Prostate gland (tissue), 2 donors: ENCODE measurements at regions not wholly inside any gene's neighbourhood (a gene's known extent, or its start where the extent isn't known, plus 50 kb on each side); places are given as distances from the start of the nearest gene placed in this dataset.

ENCODE experiments used
- DNase-seq: peaks from one replicate; pipeline ENCODE4 v3.0.0-alpha.2; 2019; ENCODE audit warnings: low spot score
- H3K27ac ChIP-seq, 2 donors: fragments of 200-600 bp; sonication (generic); 2 replicates each; pipeline ENCODE4 v1.5.1; 2017 to 2019
- H3K27me3 ChIP-seq: fragments of 200-600 bp; sonication (generic); replicated peaks from 2 replicates; pipeline ENCODE4 v1.5.1; 2019; ENCODE audit not compliant: insufficient read depth
- H3K36me3 ChIP-seq, 2 donors: fragments of 200-600 bp; sonication (generic); 1 replicate in 1 of 2; 2 replicates in 1 of 2; pipeline versions ENCODE4 v1.5.1 to v1.8.1; 2017 to 2019
- H3K4me1 ChIP-seq: fragments of 200-600 bp; sonication (generic); replicated peaks from 2 replicates; pipeline ENCODE4 v1.5.1; 2019
- H3K4me3 ChIP-seq, 2 donors: fragments of 200-600 bp; sonication (generic); 2 replicates each; pipeline ENCODE4 v1.5.1; 2017 to 2019
- H3K9me3 ChIP-seq: fragments of 200-600 bp; sonication (generic); 2 replicates; pipeline ENCODE4 v1.5.1; 2017
- CTCF ChIP-seq, 4 experiments: fragments of 200-600 bp in 2 of 4; fragments of 450-650 bp in 2 of 4; sonication (generic) in 2 of 4; IDR thresholded peaks; 1 replicate in 3 of 4; 2 replicates in 1 of 4; pipeline ENCODE4 v1.5.1; 2016 to 2019; ENCODE audit warnings: antibody characterized with exemption in 4 of 4, mild to moderate bottlenecking in 2 of 4, moderate library complexity in 2 of 4
- POLR2A ChIP-seq: fragments of 450-650 bp; IDR thresholded peaks from one replicate; pipeline ENCODE4 v1.6.1; 2016; ENCODE audit warnings: antibody characterized with exemption, mild to moderate bottlenecking
- POLR2AphosphoS5 ChIP-seq: sonication (generic); formaldehyde crosslinking; IDR thresholded peaks from one replicate; pipeline ENCODE4 v1.6.1; 2017; ENCODE audit warnings: antibody characterized with exemption
- WGBS: methylation state at CpG from one replicate; pipeline ENCODE4 v1.1.5; 2018; 5-methylcytosine and 5-hydroxymethylcytosine counted together
- intact Hi-C: fragments of 100-400 bp; cut with DNase I; formaldehyde crosslinking; loops from one replicate; pipeline ENCODE4 v1.14.2; 2022

DNA sequence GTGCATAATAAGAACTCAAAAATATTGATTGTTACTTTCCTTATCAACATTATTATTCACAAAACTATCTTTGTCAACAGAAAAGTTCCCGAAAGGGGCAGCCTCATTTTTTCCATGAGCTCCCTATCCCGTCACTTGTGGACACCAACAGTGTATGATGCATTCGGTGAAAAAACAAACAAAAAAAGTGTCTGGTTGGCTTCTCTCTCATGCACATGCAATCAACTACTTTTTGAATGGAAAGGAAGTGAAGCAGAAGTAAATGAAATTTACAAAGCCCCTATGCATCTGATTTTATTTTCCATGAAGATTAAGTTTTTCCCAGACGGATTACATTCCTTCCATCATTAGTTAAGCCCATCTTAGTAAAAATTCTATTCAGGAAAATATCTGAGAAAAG is 526.9 kb downstream of the RFC3 start:
- H3K9me3 ChIP-seq = no peaks in the 10 kb centered on the region
- intact Hi-C loops = no loop called here
- TF ChIP-seq CTCF (IDR thresholded peaks at IDR 0.05) (no peak), POLR2A (no peak), POLR2AphosphoS5 (no peak)
- no peak for DNase-seq
- no peak overlapping the region for H3K27ac ChIP-seq
- no peak overlapping the region for H3K4me3 ChIP-seq
- no peaks in the 10 kb centered on the region for H3K27me3 ChIP-seq
- peaks cover 2% of the 10 kb centered on the region for H3K4me1 ChIP-seq
- 90% methylated on average over 4 of the region's 4 CpGs for WGBS
- no peaks in the 10 kb centered on the region for H3K36me3 ChIP-seq

- no peak for TF ChIP-seq POLR2AphosphoS5
- TF ChIP-seq POLR2A = no peak
- no peak overlapping the region for H3K27ac ChIP-seq
- 66% methylated on average over 7 of the region's 7 CpGs for WGBS
- intact Hi-C loops = no loop called here
- H3K4me3 ChIP-seq = no peak overlapping the region
- no peaks in the 10 kb centered on the region for H3K9me3 ChIP-seq
- peaks cover 2% of the 10 kb centered on the region for H3K4me1 ChIP-seq
- no peaks in the 10 kb centered on the region for H3K27me3 ChIP-seq
- no peak for DNase-seq
- no peaks in the 10 kb centered on the region for H3K36me3 ChIP-seq
Observed at GRCh38 chr13:34345258-34345965, 527.5 kb downstream of the RFC3 start.

DNA sequence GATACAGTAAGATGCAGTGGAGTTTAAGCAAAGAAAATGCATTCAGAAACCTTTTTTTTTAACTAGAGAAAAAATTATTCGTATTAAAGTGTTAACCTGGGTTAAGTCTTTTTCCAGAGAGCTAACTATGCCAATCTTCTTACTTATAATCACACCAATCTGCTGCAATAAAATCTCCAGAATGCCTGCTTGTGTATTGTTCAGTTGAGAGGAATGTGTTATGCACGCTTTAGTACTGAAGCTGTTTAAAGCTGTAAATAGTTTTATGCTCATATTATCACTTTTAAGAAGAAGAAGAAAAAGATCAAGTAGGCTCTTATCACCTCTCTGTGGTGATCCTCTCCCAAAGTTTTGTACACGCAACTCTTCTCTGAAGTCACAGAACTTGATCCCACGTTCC is 528.7 kb downstream of the RFC3 start:
- Histone ChIP-seq H3K27me3 (no peaks in the 10 kb centered on the region), H3K27ac (peak overlapping the region in 1 of 2 donors; percentile 68), H3K36me3 (no peaks in the 10 kb centered on the region), H3K9me3 (no peaks in the 10 kb centered on the region), H3K4me1 (peaks cover 2% of the 10 kb centered on the region), H3K4me3 (no peak overlapping the region)
- DNase-seq = no peak
- intact Hi-C loops = no loop called here
- 45% methylated on average over 4 of the region's 4 CpGs for WGBS
- TF ChIP-seq CTCF (IDR thresholded peaks at IDR 0.05) = no peak
- no peak for TF ChIP-seq POLR2AphosphoS5
- no peak for TF ChIP-seq POLR2A

DNA sequence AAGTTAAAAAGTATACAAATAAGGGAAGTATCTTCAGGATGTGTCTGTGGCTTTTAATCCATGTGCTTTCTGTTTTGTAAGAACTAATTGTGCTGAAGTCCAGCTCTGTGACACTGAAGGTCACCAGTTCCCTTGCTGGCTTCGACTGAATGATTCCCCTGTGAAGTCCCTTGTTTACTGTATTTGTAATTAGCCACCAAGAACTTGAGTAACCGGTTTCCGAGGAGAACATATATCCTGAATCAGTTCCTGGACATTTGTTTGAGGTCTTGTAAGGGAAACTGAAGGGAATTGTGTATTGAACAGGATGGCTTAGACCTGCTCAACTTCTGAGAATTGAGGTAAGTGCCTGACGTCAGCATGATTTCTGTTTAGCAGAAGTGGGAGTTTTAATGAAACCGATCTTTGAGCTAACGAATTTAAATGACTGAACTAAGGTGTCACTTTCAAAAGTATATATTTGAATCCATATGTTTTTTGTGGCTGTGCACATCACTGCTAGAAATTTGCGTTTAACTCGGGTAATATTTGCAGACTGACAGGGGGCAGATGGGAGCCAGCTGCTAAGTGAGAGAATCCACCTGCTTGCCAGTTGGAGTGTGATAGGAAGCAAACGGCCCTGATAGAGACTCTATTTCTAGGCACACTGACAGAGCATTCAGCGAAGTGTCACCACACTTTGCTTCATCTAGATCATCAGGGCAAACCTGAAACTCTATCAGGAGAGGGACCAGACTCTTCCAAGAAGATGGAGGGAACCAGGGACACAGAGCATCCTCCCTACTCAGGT is 530.0 kb downstream of the RFC3 start:
- 28% methylated on average over 10 of the region's 10 CpGs for WGBS
- Histone ChIP-seq H3K36me3 (no peaks in the 10 kb centered on the region), H3K4me3 (peak overlapping the region in 1 of 2 donors; percentile 7), H3K27me3 (no peaks in the 10 kb centered on the region), H3K4me1 (peaks cover 2% of the 10 kb centered on the region), H3K9me3 (no peaks in the 10 kb centered on the region), H3K27ac (peak overlapping the region; percentile 65 to 68)
- TF ChIP-seq POLR2A = no peak
- peak; percentile 83 for TF ChIP-seq POLR2AphosphoS5
- DNase-seq = peak; percentile 64
- intact Hi-C loops = no loop called here

DNA sequence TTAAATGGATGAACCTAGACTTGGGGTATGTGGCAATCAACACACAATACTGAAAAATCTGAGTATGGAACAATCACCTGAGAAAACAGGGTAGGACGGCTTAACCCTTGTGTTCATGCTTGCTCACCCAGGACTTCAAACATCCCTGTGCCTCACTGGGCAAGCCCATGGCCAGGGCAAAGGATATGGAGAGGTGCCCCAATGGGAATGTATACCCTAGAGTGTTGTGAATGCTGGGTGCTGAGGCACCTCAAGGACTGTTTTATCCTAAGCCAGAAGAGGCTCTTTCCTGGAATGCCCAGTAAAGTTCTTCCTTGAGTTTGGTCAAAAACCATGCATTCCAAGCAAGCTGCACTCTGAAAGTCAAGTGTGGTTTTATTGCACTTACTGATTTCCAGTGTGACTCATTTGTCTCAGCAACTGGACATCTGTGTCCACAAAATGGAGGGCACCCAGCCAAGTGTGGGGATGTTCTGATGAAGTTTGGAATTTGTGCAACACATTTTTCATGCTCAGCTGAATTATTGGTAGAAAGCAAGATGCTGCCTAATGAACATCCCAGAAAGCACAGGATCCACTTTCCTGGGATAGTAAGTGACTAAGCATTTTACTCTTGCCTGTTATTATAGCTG is 531.3 kb downstream of the RFC3 start:
- 89% methylated on average over 1 of the region's 1 CpG for WGBS
- intact Hi-C loops = no loop called here
- no peak overlapping the region for H3K27ac ChIP-seq

More for the DNA sequence above, 531.3 kb downstream of the RFC3 start:
- H3K9me3 ChIP-seq = no peaks in the 10 kb centered on the region
- H3K27me3 ChIP-seq = no peaks in the 10 kb centered on the region
- H3K36me3 ChIP-seq = no peaks in the 10 kb centered on the region
- TF ChIP-seq POLR2AphosphoS5 = no peak
- no peak for TF ChIP-seq POLR2A
- TF ChIP-seq CTCF (IDR thresholded peaks at IDR 0.05) = no peak
- peaks cover 2% of the 10 kb centered on the region for H3K4me1 ChIP-seq
- no peak for DNase-seq
- no peak overlapping the region for H3K4me3 ChIP-seq
